ENCODE measurements at regions not wholly inside any gene's neighbourhood (a gene's known extent, or its start where the extent isn't known, plus 50 kb on each side); places are given as distances from the start of the nearest gene placed in this dataset.

- ChIA-PET CTCF (ENCODE audit: low intra/inter-chr PET ratio, low total read pairs) (no interaction called here), POLR2A (interaction anchor here (1.2 to 2.8 kb wide), 2 partner anchors 14 to 17 kb away, joined by 3 to 9 read pairs; no protein-coding TSS in a partner anchor)
- no peak overlapping the region for H3K9ac ChIP-seq (ENCODE audit: insufficient read depth, low read depth, low read length)
- no peaks in the 10 kb centered on the region for H3K36me3 ChIP-seq (replicated peaks in 1 of 2; ENCODE audit: control insufficient read depth in 1 of 2, insufficient read depth in 2 of 2, low read length in 2 of 2)
- in situ Hi-C loops (cut with HindIII; ENCODE audit: extremely low pct_ligation_motif_present, low pct_unique_long_range_greater_than_20kb): no loop called here
- no peak overlapping the region for H2AFZ ChIP-seq (ENCODE audit: low read length)
- H3K4me1 ChIP-seq (ENCODE audit: insufficient read depth, low read length): peaks cover 49% of the 10 kb centered on the region
- no peaks in the 10 kb centered on the region for H3K27me3 ChIP-seq (ENCODE audit: control insufficient read depth in 1 of 2, insufficient read depth in 2 of 2, low read length in 2 of 2)
- WGBS (ENCODE audit: low lambda C conversion rate): 100% methylated on average over 1 of the region's 9 CpGs
- DNase-seq (ENCODE audit: low spot score) (no peak), FAIRE-seq (no peak), ATAC-seq (no peak)
- H4K20me1 ChIP-seq (ENCODE audit: insufficient read depth, low read length): no peaks in the 10 kb centered on the region
- H3K4me3 ChIP-seq (replicated peaks in 1 of 3; ENCODE audit: insufficient read depth in 1 of 3, low read depth in 2 of 3, low read length in 3 of 3): no peak overlapping the region
- H3K27ac ChIP-seq (ENCODE audit: extremely low read length, insufficient read depth, low read length): no peak overlapping the region
- no TSS peak for BruUV-seq (replicated peaks)
- intact Hi-C loops (cut with micrococcal nuclease; ENCODE audit: unreplicated experiment): no loop called here
- no peaks in the 10 kb centered on the region for H3K9me3 ChIP-seq (ENCODE audit: low read length)
- TF ChIP-seq ZBTB33 (CRISPR knock-in tag; IDR thresholded peaks at IDR 0.05): no peak; the same call in 1 of the 2 replicates
- no peak for TF ChIP-seq ZNF143 (CRISPR knock-in tag; IDR thresholded peaks at IDR 0.05)
- H3K79me2 ChIP-seq (ENCODE audit: insufficient read depth, low read length): no peaks in the 10 kb centered on the region
- H3K4me2 ChIP-seq (ENCODE audit: low read depth, low read length): no peak overlapping the region
Measured at GRCh38 chrX:10031746-10032145, 64.6 kb downstream of the CLDN34 start.

- Histone ChIP-seq H4K20me1 (ENCODE audit: insufficient read depth, low read length) (no peaks in the 10 kb centered on the region), H3K27ac (ENCODE audit: extremely low read length, insufficient read depth, low read length) (no peak overlapping the region), H3K79me2 (ENCODE audit: insufficient read depth, low read length) (no peaks in the 10 kb centered on the region), H3K36me3 (replicated peaks in 1 of 2; ENCODE audit: control insufficient read depth in 1 of 2, insufficient read depth in 2 of 2, low read length in 2 of 2) (no peaks in the 10 kb centered on the region), H3K9ac (ENCODE audit: insufficient read depth, low read depth, low read length) (no peak overlapping the region), H3K9me3 (ENCODE audit: low read length) (no peaks in the 10 kb centered on the region), H3K27me3 (ENCODE audit: control insufficient read depth in 1 of 2, insufficient read depth in 2 of 2, low read length in 2 of 2) (no peaks in the 10 kb centered on the region), H3K4me1 (ENCODE audit: insufficient read depth, low read length) (peaks cover 49% of the 10 kb centered on the region), H3K4me3 (replicated peaks in 1 of 3; ENCODE audit: insufficient read depth in 1 of 3, low read depth in 2 of 3, low read length in 3 of 3) (no peak overlapping the region), H3K4me2 (ENCODE audit: low read depth, low read length) (no peak overlapping the region), H2AFZ (ENCODE audit: low read length) (no peak overlapping the region)
- POLR2A ChIA-PET: interaction anchor here (1.2 to 2.8 kb wide), 2 partner anchors 15 to 18 kb away, joined by 3 to 9 read pairs; no protein-coding TSS in a partner anchor
- WGBS (ENCODE audit: low lambda C conversion rate): 100% methylated on average over 2 of the region's 4 CpGs
- no peak for DNase-seq (ENCODE audit: low spot score)
- BruUV-seq (replicated peaks): no TSS peak
- TF ChIP-seq NFE2L2 (IDR thresholded peaks at IDR 0.05; ENCODE audit: low read length): peak; percentile 91
- no peak for TF ChIP-seq RELA (CRISPR knock-in tag; IDR thresholded peaks at IDR 0.05)
- TF ChIP-seq MAFK (conservative IDR thresholded peaks at IDR 0.05 in 1 of 2, IDR thresholded peaks at IDR 0.05 in 1 of 2; ENCODE audit: low read length in 2 of 2): peak; percentile 45 to 64
- no peak for TF ChIP-seq MLX (CRISPR knock-in tag; IDR thresholded peaks at IDR 0.05)
- no peak for TF ChIP-seq ZNF468 (CRISPR knock-in tag; IDR thresholded peaks at IDR 0.05)
- no peak for TF ChIP-seq RNF219 (CRISPR knock-in tag; IDR thresholded peaks at IDR 0.05)
- in situ Hi-C loops (cut with HindIII; ENCODE audit: extremely low pct_ligation_motif_present, low pct_unique_long_range_greater_than_20kb): no loop called here
- CTCF ChIA-PET (ENCODE audit: low intra/inter-chr PET ratio, low total read pairs): no interaction called here
- no peak for ATAC-seq
- intact Hi-C loops (cut with micrococcal nuclease; ENCODE audit: unreplicated experiment): no loop called here
- no peak for FAIRE-seq
Measured at GRCh38 chrX:10032147-10032546, 65.0 kb downstream of the CLDN34 start.
